Activated effector memory CD4-positive, alpha-beta T cell treated with anti-CD3 and anti-CD28 coated beads, Interleukin-2, amount 50 U/mL, for 16 hours (primary cell): ENCODE measurements at regions not wholly inside any gene's neighbourhood (a gene's known extent, or its start where the extent isn't known, plus 50 kb on each side); places are given as distances from the start of the nearest gene placed in this dataset.
"Not testable (repeated sequence)": the region's sequence is repeated elsewhere in the genome, so short reads cannot be mapped to it uniquely, and the experiment has no call there.

Source experiments
- DNase-seq: peaks from one replicate; pipeline ENCODE4 v3.0.0-alpha.2; 2020

DNA sequence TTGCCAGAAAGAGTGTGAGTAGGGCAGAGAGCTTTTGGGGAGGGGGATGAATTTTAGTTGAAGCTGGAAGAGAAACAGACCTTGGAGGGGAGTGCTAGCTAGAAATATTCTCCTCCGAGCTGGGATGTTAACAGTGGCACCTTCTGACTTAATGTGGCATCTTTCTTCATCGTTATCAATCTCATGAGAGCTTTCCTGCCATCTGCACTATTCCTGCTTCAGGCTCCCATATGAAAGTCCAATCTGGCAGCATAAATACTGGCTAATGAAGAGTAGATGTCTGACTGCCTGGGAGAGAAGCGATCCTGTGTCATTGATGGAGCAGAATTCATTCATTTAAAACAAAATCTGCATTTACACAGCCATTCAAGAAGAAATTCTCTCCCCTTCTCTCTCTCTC is 284.5 kb downstream of the TMEM38B start:
- DNase-seq, result no peak

GRCh38 chr9:105979290-105979689 is 284.9 kb downstream of the TMEM38B start:
- no peak for DNase-seq

GRCh38 chr9:105984714-105985113 is 290.4 kb downstream of the TMEM38B start:
- DNase-seq, result no peak

- DNase-seq, result no peak
These were observed 298.9 kb downstream of the TMEM38B start for GRCh38 chr9:105993116-105993854.

DNA sequence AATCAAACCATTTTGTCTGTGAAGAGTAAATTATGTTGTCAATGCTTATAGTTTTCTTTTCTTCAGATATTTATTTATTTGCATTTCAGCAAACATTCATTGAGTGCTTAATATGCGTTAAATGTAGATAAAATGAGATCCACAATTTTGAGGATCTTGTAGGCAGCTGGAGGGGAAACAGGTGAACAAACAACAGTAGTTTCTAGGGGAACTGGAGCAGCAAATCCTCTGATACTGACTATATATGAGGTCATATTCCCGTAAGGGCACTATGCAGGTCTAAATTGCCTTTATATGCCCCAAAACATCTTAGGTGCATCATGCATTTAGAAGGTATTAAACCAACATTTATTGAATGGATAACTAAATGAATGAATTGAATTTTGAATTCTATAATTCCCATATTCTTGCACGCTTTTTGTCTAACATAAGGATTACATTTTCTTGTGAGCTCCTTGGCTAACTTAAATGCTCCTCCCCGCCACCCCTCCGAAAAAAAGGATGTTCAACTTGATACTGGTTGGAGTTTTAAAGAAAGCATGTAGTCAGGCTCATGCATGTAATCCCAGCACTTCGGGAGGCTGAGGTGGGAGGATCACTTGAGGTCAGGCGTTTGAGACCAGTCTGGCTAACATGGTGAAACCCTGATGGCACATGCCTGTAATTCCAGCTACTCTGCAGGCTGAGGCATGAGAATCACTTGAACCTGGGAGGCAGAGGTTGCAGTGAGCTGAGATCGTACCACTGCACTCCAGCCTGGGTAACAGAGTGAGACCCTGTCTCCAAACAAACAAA is 299.8 kb downstream of the TMEM38B start:
- DNase-seq, result no peak

DNA sequence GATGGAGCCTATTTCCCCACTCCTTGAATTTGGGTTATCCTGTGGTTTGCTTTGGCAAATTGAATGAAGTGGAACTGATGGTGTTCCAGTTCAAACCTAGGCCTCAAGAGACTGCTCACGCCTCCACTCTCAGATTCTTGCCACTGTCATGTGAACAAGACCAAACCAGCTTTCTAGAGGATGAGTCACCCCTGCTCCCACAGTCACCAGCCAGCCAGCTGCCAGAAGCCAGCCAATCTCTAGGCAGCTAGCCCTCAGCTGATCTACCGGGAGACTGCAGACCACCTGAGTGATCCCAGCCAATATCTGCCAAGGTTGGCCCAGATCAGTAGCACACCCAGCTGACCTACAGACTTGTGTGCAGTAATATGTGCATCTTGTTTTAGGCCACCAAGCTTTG is 300.6 kb downstream of the TMEM38B start:
- DNase-seq, result no peak

- no peak for DNase-seq
These were observed 322.9 kb downstream of the TMEM38B start for GRCh38 chr9:106017198-106017740.

- no peak for DNase-seq
These were observed 324.8 kb downstream of the TMEM38B start for GRCh38 chr9:106019039-106019680.

GRCh38 chr9:106019702-106020101 is 325.4 kb downstream of the TMEM38B start:
- no peak for DNase-seq

DNA sequence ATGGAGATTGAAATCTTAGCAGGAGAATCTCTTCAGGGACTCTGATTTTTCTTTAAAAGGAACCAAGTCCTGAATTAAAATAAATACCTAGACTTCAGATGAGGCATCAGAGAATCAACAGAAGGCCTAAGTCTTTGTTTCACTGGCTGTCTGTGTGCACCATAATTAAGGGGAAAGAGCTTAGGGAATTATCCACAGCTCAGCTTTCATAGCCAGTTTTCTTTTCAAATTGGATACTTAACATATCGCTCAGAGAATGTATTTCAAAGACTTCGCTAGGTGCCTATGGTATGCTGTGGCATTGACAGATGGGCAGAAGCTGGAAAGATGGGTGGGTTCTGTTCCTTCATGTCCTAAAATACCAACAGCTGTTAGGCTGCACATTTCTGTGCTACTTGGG is 325.8 kb downstream of the TMEM38B start:
- no peak for DNase-seq

GRCh38 chr9:106023455-106023854 is 329.1 kb downstream of the TMEM38B start:
- no peak for DNase-seq

GRCh38 chr9:106025453-106025852 is 331.1 kb downstream of the TMEM38B start:
- no peak for DNase-seq

DNA sequence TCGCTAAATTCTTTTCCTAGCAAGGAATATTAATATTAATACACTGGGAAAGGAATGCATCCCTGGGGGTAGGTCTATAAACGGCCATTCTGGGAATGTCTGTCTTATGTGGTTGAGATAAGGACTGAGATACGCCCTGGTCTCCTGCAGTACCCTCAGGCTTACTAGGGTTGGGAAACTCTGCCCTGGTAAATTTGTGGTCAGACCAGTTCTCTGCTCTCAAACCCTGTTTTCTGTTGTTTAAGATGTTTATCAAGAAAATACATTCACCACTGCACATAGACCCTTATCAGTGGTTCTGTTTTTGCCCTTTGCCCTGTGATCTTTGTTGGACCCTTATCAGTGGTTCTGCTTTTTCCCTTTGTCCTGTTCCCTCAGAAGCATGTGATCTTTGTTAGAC is 335.8 kb downstream of the TMEM38B start:
- DNase-seq, result not testable (repeated sequence)

- no peak for DNase-seq
These were observed 338.6 kb downstream of the TMEM38B start for GRCh38 chr9:106032978-106033377.

GRCh38 chr9:106035806-106036205 is 341.5 kb downstream of the TMEM38B start:
- no peak for DNase-seq

DNA sequence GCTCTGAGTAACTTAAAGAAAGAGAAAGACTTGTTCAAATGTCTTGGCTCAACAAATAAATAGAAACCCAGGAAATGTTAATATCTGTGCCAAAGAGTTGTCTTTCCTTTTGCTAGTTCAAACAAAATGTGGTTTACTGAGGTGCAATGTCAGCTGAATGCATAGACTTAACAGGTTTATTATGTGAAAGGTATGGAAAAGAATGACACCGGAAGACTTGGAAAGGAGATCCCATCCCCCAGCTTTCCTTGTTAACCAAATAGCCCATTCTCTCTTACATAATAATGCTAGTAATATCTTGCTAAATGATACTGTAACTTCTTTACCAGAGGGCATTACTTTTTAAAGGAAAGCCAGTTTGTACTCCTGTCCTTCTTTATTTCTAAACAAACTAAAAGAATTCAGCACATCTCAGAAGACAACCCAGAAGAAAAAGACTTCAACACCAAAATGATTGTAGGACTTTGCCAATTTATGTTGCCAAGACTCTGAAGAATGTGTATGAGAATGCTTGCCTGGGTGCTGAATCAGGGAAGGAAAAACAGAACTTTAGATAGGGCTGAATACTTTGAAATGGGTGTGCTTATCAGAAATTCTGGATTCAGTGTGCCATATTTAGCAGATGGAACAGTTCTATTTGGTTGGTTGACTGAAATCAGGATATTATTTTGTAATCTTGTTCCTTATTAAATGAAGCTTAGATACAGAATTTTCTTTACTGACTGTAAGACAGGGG is 344.1 kb downstream of the TMEM38B start:
- no peak for DNase-seq

- no peak for DNase-seq
These were observed 345.0 kb downstream of the TMEM38B start for GRCh38 chr9:106039151-106039935.

DNA sequence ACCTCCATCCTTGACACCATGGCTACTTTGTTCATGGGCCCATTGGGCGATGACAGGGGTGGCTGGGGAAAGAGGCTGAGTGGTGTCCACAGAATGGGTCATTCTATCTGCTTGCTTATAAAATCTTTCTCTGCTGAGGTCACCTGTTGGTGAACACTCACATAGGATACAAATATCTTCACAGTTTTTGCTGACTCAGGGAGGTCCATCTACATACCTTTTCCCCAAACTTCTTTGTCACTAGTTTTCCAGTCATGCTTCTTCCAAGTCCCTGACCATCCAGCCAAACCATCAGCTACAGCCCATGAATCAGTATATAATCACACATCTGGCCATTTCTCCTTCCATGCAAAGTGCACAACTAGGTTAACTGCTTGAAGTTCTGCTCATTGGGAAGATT is 347.6 kb downstream of the TMEM38B start:
- not testable (repeated sequence) for DNase-seq

GRCh38 chr9:106051545-106051944 is 357.2 kb downstream of the TMEM38B start:
- DNase-seq, result no peak

DNA sequence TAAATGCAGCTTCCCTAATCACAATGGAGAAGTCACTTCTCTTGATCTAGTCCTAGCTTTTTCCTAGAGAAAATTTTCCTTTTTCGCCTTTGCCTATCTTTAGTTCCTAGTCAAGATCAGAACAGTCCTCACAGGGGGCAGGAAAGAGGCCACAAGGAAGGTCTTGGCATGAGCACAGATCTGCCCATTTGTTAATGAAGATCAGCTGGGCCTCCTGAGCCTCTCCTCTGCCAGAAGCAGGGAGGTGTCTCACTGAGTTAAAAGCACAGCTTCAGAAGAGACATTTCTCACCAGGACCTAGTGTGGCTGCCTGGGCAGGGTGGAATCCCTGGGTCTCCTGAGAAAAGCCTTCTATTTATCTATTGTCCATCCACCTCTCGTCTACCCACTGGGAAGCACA is 357.8 kb downstream of the TMEM38B start:
- DNase-seq, result no peak

- no peak for DNase-seq
These were observed 358.4 kb downstream of the TMEM38B start for GRCh38 chr9:106052735-106053134.

DNA sequence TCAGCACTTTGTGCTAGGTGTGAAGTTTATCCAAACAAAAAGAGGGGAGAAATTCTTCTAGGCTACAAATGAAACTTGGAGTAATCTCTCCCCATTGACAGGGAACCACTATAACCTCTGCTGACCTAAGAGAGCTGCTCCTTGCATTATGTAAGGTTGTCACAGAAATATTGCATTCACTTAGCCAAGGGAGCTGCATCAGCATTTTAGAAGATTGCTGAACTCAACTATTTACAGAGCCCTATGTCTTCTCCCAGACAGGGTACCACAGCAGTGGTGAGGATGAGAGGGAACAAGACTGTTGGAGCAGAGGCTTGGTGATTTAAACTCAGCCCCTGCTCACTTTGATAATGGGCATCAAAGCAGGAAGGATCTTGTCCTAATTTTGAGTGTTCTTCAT is 362.0 kb downstream of the TMEM38B start:
- no peak for DNase-seq
